Calu3 (cell line): ENCODE measurements at regions not wholly inside any gene's neighbourhood (a gene's known extent, or its start where the extent isn't known, plus 50 kb on each side); places are given as distances from the start of the nearest gene placed in this dataset.

Source experiments
- BruUV-seq: library from RNA; stranded (reverse); fragments of 400-500 nt; replicated peaks from 2 replicates; lab custom pipeline; 2021; lab: Mats Ljungman, UMichigan
- CTCF ChIA-PET: fragments of 300-600 bp; sonication (Branson Sonifier 250); formaldehyde crosslinking; loops from one replicate; lab custom pipeline; 2022; ENCODE audit warnings: antibody characterized with exemption; lab: Charles Lee
- DNase-seq: peaks from one replicate; pipeline ENCODE4 v3.0.0; 2022
- H3K27ac Mint-ChIP-seq: one replicate; pipeline ENCODE4 v1.8.0; 2022; ENCODE audit warnings: mixed read lengths; ENCODE audit not compliant: unreplicated experiment
- H3K27me3 Mint-ChIP-seq: one replicate; pipeline ENCODE4 v1.8.0; 2022; ENCODE audit warnings: mixed read lengths; ENCODE audit not compliant: unreplicated experiment
- H3K36me3 Mint-ChIP-seq: one replicate; pipeline ENCODE4 v1.8.0; 2022; ENCODE audit warnings: mild to moderate bottlenecking, moderate library complexity, mixed read lengths; ENCODE audit not compliant: insufficient read depth, unreplicated experiment
- H3K4me1 Mint-ChIP-seq: one replicate; pipeline ENCODE4 v1.8.0; 2022; ENCODE audit warnings: mild to moderate bottlenecking, low read depth, mixed read lengths; ENCODE audit not compliant: unreplicated experiment
- H3K4me3 Mint-ChIP-seq: one replicate; pipeline ENCODE4 v1.8.0; 2022; ENCODE audit warnings: mild to moderate bottlenecking, low read depth, moderate library complexity, mixed read lengths; ENCODE audit not compliant: unreplicated experiment
- H3K9me3 Mint-ChIP-seq: one replicate; pipeline ENCODE4 v1.8.0; 2022; ENCODE audit warnings: low read depth, mixed read lengths; ENCODE audit not compliant: unreplicated experiment
- CTCF ChIP-seq: fragments of 200-600 bp; IDR thresholded peaks from one replicate; pipeline ENCODE4 v1.8.0; 2022; ENCODE audit warnings: antibody characterized with exemption; ENCODE audit not compliant: unreplicated experiment
- intact Hi-C: fragments of 100-400 bp; cut with micrococcal nuclease; formaldehyde crosslinking; loops from one replicate; pipeline ENCODE4 v1.10.0; 2022; ENCODE audit not compliant: unreplicated experiment

DNA sequence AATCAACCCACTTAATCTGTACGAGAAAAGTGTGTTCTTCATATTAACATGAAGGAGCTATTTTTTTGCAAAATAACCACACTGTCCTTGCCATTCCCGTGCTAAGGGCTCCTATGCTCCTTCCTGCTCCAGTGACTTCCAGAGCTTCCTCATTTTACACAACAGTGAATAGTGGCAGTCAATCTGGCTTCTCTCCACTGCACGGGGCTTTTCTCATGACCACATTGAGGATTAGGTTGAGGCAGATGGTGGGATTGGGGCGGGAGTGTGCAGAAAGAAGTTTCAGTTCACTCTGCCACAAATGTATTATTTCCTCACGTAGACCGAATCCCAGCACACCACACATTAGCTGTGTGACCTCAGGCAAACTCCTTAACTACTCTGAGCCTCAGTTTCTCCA, 235.1 kb downstream of the ARHGAP12 start:
- Mint-ChIP-seq H3K27ac (no peak overlapping the region), H3K9me3 (no peaks in the 10 kb centered on the region), H3K4me1 (no peaks in the 10 kb centered on the region), H3K4me3 (no peak overlapping the region), H3K36me3 (no peaks in the 10 kb centered on the region), H3K27me3 (peaks cover 38% of the 10 kb centered on the region)
- CTCF ChIA-PET: no interaction called here
- TF ChIP-seq CTCF: no peak
- BruUV-seq: no TSS peak
- DNase-seq: no peak
- intact Hi-C loops: no loop called here

GRCh38 chr10:31689233-31689632, 239.4 kb downstream of the ARHGAP12 start:
- Mint-ChIP-seq H3K27ac (no peak overlapping the region), H3K36me3 (no peaks in the 10 kb centered on the region), H3K4me1 (no peaks in the 10 kb centered on the region), H3K27me3 (peaks cover 14% of the 10 kb centered on the region), H3K4me3 (no peak overlapping the region), H3K9me3 (peaks cover 3% of the 10 kb centered on the region)
- CTCF ChIA-PET: no interaction called here
- DNase-seq: no peak
- no TSS peak for BruUV-seq
- intact Hi-C loops: no loop called here
- no peak for TF ChIP-seq CTCF

DNA sequence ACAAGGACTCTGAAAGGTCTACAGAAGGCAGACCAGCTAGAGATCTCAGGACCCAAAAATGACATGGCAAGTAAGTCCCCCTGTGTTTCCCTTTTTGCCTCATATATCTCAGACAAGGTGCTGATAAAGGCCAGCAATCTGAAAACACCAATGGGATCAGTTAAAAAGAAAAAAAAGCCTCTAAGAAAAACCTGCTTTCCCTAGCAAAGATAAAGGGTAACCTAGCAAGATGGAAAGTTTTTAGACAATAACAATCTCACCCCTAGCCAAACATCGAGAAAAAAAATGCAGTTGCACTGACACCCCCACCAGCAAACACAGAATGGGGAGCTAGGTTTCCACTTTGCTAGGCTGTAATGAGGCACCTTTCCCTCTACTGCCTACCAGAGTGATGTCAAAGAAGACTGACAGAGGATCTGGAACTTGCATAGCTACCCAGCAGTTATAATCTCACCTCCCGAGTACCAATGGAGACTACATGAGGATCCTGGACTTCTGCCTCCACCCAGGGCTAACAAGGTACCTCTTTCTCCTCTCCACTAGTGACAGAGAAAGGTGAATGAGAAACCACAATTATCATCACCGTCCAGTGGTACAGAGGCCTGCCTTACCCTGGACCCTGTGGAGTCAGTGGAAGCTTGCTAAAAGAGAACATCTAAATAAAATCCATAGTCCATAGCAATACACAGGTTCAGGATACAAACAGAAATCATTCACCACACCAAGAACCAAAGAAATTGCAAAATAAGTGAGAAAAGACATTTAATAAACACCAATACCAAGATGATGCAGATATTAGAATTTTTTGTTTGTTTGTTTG, 240.8 kb downstream of the ARHGAP12 start:
- no peaks in the 10 kb centered on the region for H3K4me1 Mint-ChIP-seq
- H3K27ac Mint-ChIP-seq: no peak overlapping the region
- no peaks in the 10 kb centered on the region for H3K36me3 Mint-ChIP-seq
- peaks cover 8% of the 10 kb centered on the region for H3K27me3 Mint-ChIP-seq
- no TSS peak for BruUV-seq
- DNase-seq: no peak
- TF ChIP-seq CTCF: no peak
- H3K9me3 Mint-ChIP-seq: peaks cover 8% of the 10 kb centered on the region
- intact Hi-C loops: no loop called here
- CTCF ChIA-PET: no interaction called here
- H3K4me3 Mint-ChIP-seq: no peak overlapping the region

- H3K27ac Mint-ChIP-seq: no peak overlapping the region
- BruUV-seq: no TSS peak
- no peaks in the 10 kb centered on the region for H3K4me1 Mint-ChIP-seq
- no peaks in the 10 kb centered on the region for H3K36me3 Mint-ChIP-seq
- H3K9me3 Mint-ChIP-seq: peaks cover 13% of the 10 kb centered on the region
- DNase-seq: no peak
- no peak for TF ChIP-seq CTCF
- intact Hi-C loops: no loop called here
- no peak overlapping the region for H3K4me3 Mint-ChIP-seq
- CTCF ChIA-PET: no interaction called here
- peaks cover 4% of the 10 kb centered on the region for H3K27me3 Mint-ChIP-seq
These were observed 242.0 kb downstream of the ARHGAP12 start for GRCh38 chr10:31686599-31686998.
